Ascending aorta (tissue), 2 donors: ENCODE measurements at regions not wholly inside any gene's neighbourhood (a gene's known extent, or its start where the extent isn't known, plus 50 kb on each side); places are given as distances from the start of the nearest gene placed in this dataset.
A peak's percentile ranks its signal among the peaks of the same experiment; 100 is the strongest.

Experiments used
- DNase-seq, 2 donors: peaks; one replicate each; pipeline ENCODE4 v3.0.0-alpha.2; 2019; ENCODE audit warnings: low spot score in 2 of 2
- H3K27ac ChIP-seq, 2 donors: fragments of 200-600 bp; sonication (generic); one replicate each; pipeline ENCODE4 v1.5.1; 2016 to 2017; ENCODE audit warnings: mild to moderate bottlenecking in 1 of 2
- H3K27me3 ChIP-seq: fragments of 200-600 bp; sonication (generic); one replicate; pipeline ENCODE4 v1.5.1; 2017
- H3K36me3 ChIP-seq, 2 donors: fragments of 200-600 bp; sonication (generic); one replicate each; pipeline ENCODE4 v1.5.1; 2016
- H3K4me1 ChIP-seq, 2 donors: fragments of 200-600 bp; sonication (generic); one replicate each; pipeline ENCODE4 v1.5.1; 2016 to 2017; ENCODE audit warnings: mild to moderate bottlenecking in 1 of 2
- H3K4me3 ChIP-seq, 2 donors: fragments of 200-600 bp; sonication (generic); one replicate each; pipeline ENCODE4 v1.5.1; 2016 to 2017; ENCODE audit warnings: mild to moderate bottlenecking in 1 of 2
- H3K9me3 ChIP-seq, 2 donors: fragments of 200-600 bp; sonication (generic); one replicate each; pipeline ENCODE4 v1.5.1; 2016
- CTCF ChIP-seq, 3 experiments: fragments of 200-600 bp in 2 of 3; fragments of 450-650 bp in 1 of 3; sonication (generic) in 2 of 3; IDR thresholded peaks; one replicate each; pipeline ENCODE4 v1.5.1; 2016 to 2019; ENCODE audit warnings: antibody characterized with exemption in 3 of 3, mild to moderate bottlenecking in 1 of 3, moderate library complexity in 1 of 3
- intact Hi-C: fragments of 100-400 bp; cut with DNase I; formaldehyde crosslinking; loops from one replicate; pipeline ENCODE4 v1.15.1; 2023

- intact Hi-C loops, result no loop called here
- no peaks in the 10 kb centered on the region for H3K9me3 ChIP-seq
- no peak overlapping the region for H3K27ac ChIP-seq
- TF ChIP-seq CTCF (IDR thresholded peaks at IDR 0.05), result no peak
- H3K4me1 ChIP-seq, result no peaks in the 10 kb centered on the region
- no peak for DNase-seq
- H3K36me3 ChIP-seq, result no peaks in the 10 kb centered on the region
- H3K27me3 ChIP-seq, result no peaks in the 10 kb centered on the region
- no peak overlapping the region for H3K4me3 ChIP-seq
These were observed 225.2 kb downstream of the C12orf75 start for GRCh38 chr12:105555556-105556295.

DNA sequence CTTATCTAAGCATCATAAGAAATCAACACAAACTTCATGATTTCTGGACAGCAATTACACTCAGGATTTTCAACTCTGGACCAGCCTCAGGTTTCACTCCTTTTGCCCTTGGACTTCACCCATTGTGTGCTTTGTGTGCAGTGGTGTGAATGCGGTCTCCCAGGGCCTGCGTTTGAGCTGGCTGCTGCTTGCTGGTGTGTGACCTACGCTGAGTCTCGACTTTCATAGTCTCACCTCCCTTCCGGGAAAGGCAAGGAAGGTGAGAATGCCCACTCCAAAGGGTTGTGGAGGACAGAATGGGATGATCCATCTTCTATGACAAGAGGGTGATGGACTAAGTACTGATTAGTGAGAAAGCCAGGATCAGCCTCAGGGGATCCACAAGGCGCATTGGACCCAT lies 228.8 kb downstream of the C12orf75 start:
- H3K27ac ChIP-seq, result no peak overlapping the region
- H3K36me3 ChIP-seq, result no peaks in the 10 kb centered on the region
- TF ChIP-seq CTCF (IDR thresholded peaks at IDR 0.05), result no peak
- no peak overlapping the region for H3K4me3 ChIP-seq
- no peaks in the 10 kb centered on the region for H3K27me3 ChIP-seq
- intact Hi-C loops, result no loop called here
- H3K4me1 ChIP-seq, result peaks cover 0 to 10% of the 10 kb centered on the region in 2 donors
- DNase-seq, result no peak
- no peaks in the 10 kb centered on the region for H3K9me3 ChIP-seq

DNA sequence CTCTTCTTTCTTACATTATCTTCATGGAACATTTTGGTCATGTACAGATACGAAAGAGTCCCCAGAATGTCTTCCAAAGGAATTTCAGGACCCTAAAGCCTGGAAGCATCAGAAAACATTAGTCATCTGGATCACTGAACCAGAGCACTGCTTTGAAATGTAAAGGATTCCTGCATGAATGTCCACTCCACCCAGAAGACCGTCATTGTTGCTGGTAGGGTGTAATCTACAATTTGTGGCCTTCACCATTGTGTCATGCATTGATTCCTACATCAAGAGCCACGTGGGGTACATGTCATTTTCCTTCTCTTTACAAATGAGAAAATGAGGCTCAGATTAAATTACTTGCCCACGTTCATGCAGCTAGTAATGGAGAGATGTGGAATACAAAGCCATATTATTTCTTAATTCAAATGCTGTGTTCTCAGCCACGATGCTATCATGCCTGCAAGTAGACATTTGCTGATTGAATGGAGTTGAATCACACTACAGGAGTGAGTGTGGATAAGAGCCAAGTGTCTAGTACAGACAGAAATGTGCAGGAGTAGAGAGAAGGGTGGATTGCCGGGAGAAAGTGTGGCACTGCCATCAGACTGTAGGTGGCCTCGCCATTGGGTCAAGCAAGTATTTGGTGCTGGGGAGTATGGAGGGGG lies 231.2 kb downstream of the C12orf75 start:
- peak in 2 of 3 experiments; percentile 9 to 18 for TF ChIP-seq CTCF (IDR thresholded peaks at IDR 0.05)
- intact Hi-C loops, result loop anchor here (2.0 to 5.0 kb wide), 2 partner anchors 39 to 576 kb away; partner anchors contain the start of gene NUAK1
- no peak for DNase-seq
- H3K9me3 ChIP-seq, result no peaks in the 10 kb centered on the region
- peak overlapping the region; percentile 52 to 75 for H3K27ac ChIP-seq
- H3K4me3 ChIP-seq, result peak overlapping the region in 1 of 2 donors; percentile 38
- peaks cover 0 to 10% of the 10 kb centered on the region in 2 donors for H3K4me1 ChIP-seq
- no peaks in the 10 kb centered on the region for H3K36me3 ChIP-seq
- no peaks in the 10 kb centered on the region for H3K27me3 ChIP-seq

- no peak for TF ChIP-seq CTCF (IDR thresholded peaks at IDR 0.05)
- Histone ChIP-seq H3K4me1 (peaks cover 0 to 10% of the 10 kb centered on the region in 2 donors), H3K36me3 (no peaks in the 10 kb centered on the region), H3K27me3 (no peaks in the 10 kb centered on the region), H3K4me3 (peak overlapping the region in 1 of 2 donors; percentile 38), H3K27ac (peak overlapping the region; percentile 52 to 75), H3K9me3 (no peaks in the 10 kb centered on the region)
- intact Hi-C loops, result loop anchor here (2.0 to 5.0 kb wide), 2 partner anchors 40 to 575 kb away; partner anchors contain the start of gene NUAK1
- peak; percentile 28 to 82 for DNase-seq
These were observed 231.9 kb downstream of the C12orf75 start for GRCh38 chr12:105562199-105562971.

DNA sequence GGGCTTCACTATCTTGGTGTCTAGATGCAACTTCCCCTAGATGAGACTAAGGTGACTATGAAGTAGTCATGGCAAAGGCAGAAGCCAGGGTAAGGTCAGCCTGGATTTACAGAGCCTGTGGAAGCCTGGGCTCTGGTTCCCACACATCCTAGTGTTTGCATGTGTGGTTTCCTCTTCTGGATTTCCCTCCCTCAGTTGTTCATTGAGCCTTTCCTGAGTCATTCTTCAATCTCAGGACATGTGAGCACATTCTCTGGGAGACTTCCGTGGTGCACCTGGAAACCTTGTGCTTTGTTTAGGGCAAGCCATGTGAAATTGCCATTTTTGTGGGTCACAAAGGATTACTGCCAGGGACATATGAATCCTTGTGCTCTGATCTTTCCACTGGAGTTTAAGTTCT lies 236.6 kb downstream of the C12orf75 start:
- Histone ChIP-seq H3K27ac (no peak overlapping the region), H3K27me3 (no peaks in the 10 kb centered on the region), H3K4me1 (peaks cover 0 to under 1% of the 10 kb centered on the region in 2 donors), H3K9me3 (no peaks in the 10 kb centered on the region), H3K4me3 (no peak overlapping the region), H3K36me3 (no peaks in the 10 kb centered on the region)
- no peak for DNase-seq
- intact Hi-C loops, result no loop called here
- TF ChIP-seq CTCF (IDR thresholded peaks at IDR 0.05), result no peak
